Neural cell (in vitro differentiated cells): ENCODE measurements at regions not wholly inside any gene's neighbourhood (a gene's known extent, or its start where the extent isn't known, plus 50 kb on each side); places are given as distances from the start of the nearest gene placed in this dataset.

Source experiments
- H2AFZ ChIP-seq: fragments of 200-600, 300-800 bp; sonication (generic), shearing (Covaris generic); 2 replicates; pipeline ENCODE4 v1.6.0; 2014; ENCODE audit warnings: low read depth, mild to moderate bottlenecking, antibody characterized with exemption, low read length, moderate library complexity
- H3F3A ChIP-seq: fragments of 200-600 bp; shearing (Covaris generic); 2 replicates; pipeline ENCODE4 v1.6.1; 2016; ENCODE audit warnings: mild to moderate bottlenecking, moderate library complexity, mixed read lengths, antibody characterized with exemption, low read length; ENCODE audit not compliant: insufficient read depth, poor library complexity, severe bottlenecking
- H3K27ac ChIP-seq: fragments of 200-600, 300-800 bp; sonication (generic), shearing (Covaris generic); 2 replicates; pipeline ENCODE4 v1.5.1; 2014; ENCODE audit warnings: mild to moderate bottlenecking, low read length, moderate library complexity
- H3K27me3 ChIP-seq: fragments of 300-800, 200-600 bp; sonication (generic), shearing (Covaris generic); 2 replicates; pipeline ENCODE4 v1.6.0; 2014; ENCODE audit warnings: mild to moderate bottlenecking, low read depth, low read length, moderate library complexity; ENCODE audit not compliant: insufficient read depth
- H3K36me3 ChIP-seq: fragments of 300-800, 200-600 bp; sonication (generic), shearing (Covaris generic); 2 replicates; pipeline ENCODE4 v1.5.1; 2014; ENCODE audit warnings: mild to moderate bottlenecking, antibody characterized with exemption, low read length, moderate library complexity; ENCODE audit not compliant: insufficient read depth
- H3K4me2 ChIP-seq: fragments of 300-800, 200-600 bp; sonication (generic), shearing (Covaris generic); 2 replicates; pipeline ENCODE4 v1.6.0; 2014; ENCODE audit warnings: mild to moderate bottlenecking, low read length
- H3K4me3 ChIP-seq: fragments of 300-800, 200-600 bp; sonication (generic), shearing (Covaris generic); 2 replicates; pipeline ENCODE4 v1.5.1; 2014; ENCODE audit warnings: mild to moderate bottlenecking, low read length, moderate library complexity
- H3K79me2 ChIP-seq: fragments of 200-600 bp; shearing (Covaris generic); replicated peaks from 2 replicates; pipeline ENCODE4 v1.6.0; 2014; ENCODE audit warnings: mild to moderate bottlenecking, low read length, moderate library complexity; ENCODE audit not compliant: insufficient read depth
- H3K9ac ChIP-seq: fragments of 300-800, 200-600 bp; sonication (generic), shearing (Covaris generic); 2 replicates; pipeline ENCODE4 v1.6.1; 2016; ENCODE audit warnings: mild to moderate bottlenecking, low read length, mixed read lengths
- H3K9me2 ChIP-seq: fragments of 200-600 bp; shearing (Covaris generic); 2 replicates; pipeline ENCODE4 v1.6.1; 2016; ENCODE audit warnings: mild to moderate bottlenecking, low read length, mixed read lengths; ENCODE audit not compliant: insufficient read depth
- H3K9me3 ChIP-seq: fragments of 200-600, 300-800 bp; sonication (generic), shearing (Covaris generic); 2 replicates; pipeline ENCODE4 v1.6.1; 2016; ENCODE audit warnings: mild to moderate bottlenecking, mixed run types, low read length, moderate library complexity, mixed read lengths
- H4K20me1 ChIP-seq: fragments of 200-600 bp; shearing (Covaris generic); 2 replicates; pipeline ENCODE4 v1.6.1; 2016; ENCODE audit warnings: mild to moderate bottlenecking, mixed run types; ENCODE audit not compliant: insufficient read depth
- CTCF ChIP-seq: fragments of 450-650 bp; IDR thresholded peaks from 2 replicates; pipeline ENCODE4 v1.5.1; 2014; ENCODE audit warnings: antibody characterized with exemption, mild to moderate bottlenecking, moderate library complexity; ENCODE audit not compliant: poor library complexity, severe bottlenecking
- EP300 ChIP-seq: fragments of 450-650 bp; conservative IDR thresholded peaks from 2 replicates; pipeline ENCODE4 v1.6.1; 2014; ENCODE audit warnings: antibody characterized with exemption, mild to moderate bottlenecking, moderate library complexity; ENCODE audit not compliant: poor library complexity, severe bottlenecking
- EZH2 ChIP-seq: fragments of 200-600, 300-800 bp; shearing (Covaris generic), sonication (generic); IDR thresholded peaks from 2 replicates; pipeline ENCODE4 v1.6.1; 2014; ENCODE audit warnings: antibody characterized with exemption, low read length, borderline replicate concordance, mild to moderate bottlenecking; ENCODE audit not compliant: insufficient read depth, poor library complexity, severe bottlenecking
- MXI1 ChIP-seq: fragments of 450-650 bp; conservative IDR thresholded peaks from 2 replicates; pipeline ENCODE4 v1.6.1; 2014; ENCODE audit warnings: antibody characterized with exemption, mild to moderate bottlenecking; ENCODE audit not compliant: poor library complexity, severe bottlenecking
- POLR2AphosphoS5 ChIP-seq: IDR thresholded peaks from 2 replicates; pipeline ENCODE4 v1.6.1; 2012
- RAD21 ChIP-seq: fragments of 450-650 bp; conservative IDR thresholded peaks from 2 replicates; pipeline ENCODE4 v1.6.1; 2014; ENCODE audit warnings: antibody characterized with exemption, mild to moderate bottlenecking, moderate library complexity
- REST ChIP-seq: IDR thresholded peaks from 2 replicates; pipeline ENCODE4 v1.6.1; 2012; ENCODE audit warnings: borderline replicate concordance
- SMC3 ChIP-seq: fragments of 450-650 bp; conservative IDR thresholded peaks from 2 replicates; pipeline ENCODE4 v1.6.1; 2014; ENCODE audit warnings: antibody characterized with exemption, mild to moderate bottlenecking, moderate library complexity; ENCODE audit not compliant: poor library complexity
- TAF1 ChIP-seq: IDR thresholded peaks from 2 replicates; pipeline ENCODE4 v1.6.1; 2012; ENCODE audit warnings: low read depth

- no peak for TF ChIP-seq RAD21
- no peak for TF ChIP-seq SMC3
- TF ChIP-seq POLR2AphosphoS5: no peak
- TF ChIP-seq CTCF: no peak
- no peak for TF ChIP-seq MXI1
- no peak for TF ChIP-seq EP300
- TF ChIP-seq REST: no peak
- no peak for TF ChIP-seq TAF1
- no peak for TF ChIP-seq EZH2
- Histone ChIP-seq H3K4me3 (no peak overlapping the region), H3K27ac (no peak overlapping the region), H3K4me2 (no peak overlapping the region), H3F3A (no peaks in the 10 kb centered on the region), H4K20me1 (no peaks in the 10 kb centered on the region), H3K9me2 (no peaks in the 10 kb centered on the region), H2AFZ (no peak overlapping the region), H3K9ac (no peak overlapping the region), H3K9me3 (no peaks in the 10 kb centered on the region), H3K27me3 (no peaks in the 10 kb centered on the region), H3K79me2 (no peaks in the 10 kb centered on the region), H3K36me3 (no peaks in the 10 kb centered on the region)
Observed at GRCh38 chr12:58583529-58583928, 336.8 kb downstream of the LRIG3 start.

- TF ChIP-seq POLR2AphosphoS5 (no peak), SMC3 (no peak), EZH2 (no peak), EP300 (no peak), TAF1 (no peak), CTCF (no peak), RAD21 (no peak), REST (no peak), MXI1 (no peak)
- Histone ChIP-seq H3K4me2 (no peak overlapping the region), H4K20me1 (no peaks in the 10 kb centered on the region), H3K36me3 (no peaks in the 10 kb centered on the region), H3K79me2 (no peaks in the 10 kb centered on the region), H3K9me3 (no peaks in the 10 kb centered on the region), H3K9ac (no peak overlapping the region), H3K9me2 (no peaks in the 10 kb centered on the region), H3F3A (no peaks in the 10 kb centered on the region), H3K4me3 (no peak overlapping the region), H3K27me3 (no peaks in the 10 kb centered on the region), H2AFZ (no peak overlapping the region), H3K27ac (no peak overlapping the region)
Observed at GRCh38 chr12:58583940-58584339, 336.4 kb downstream of the LRIG3 start.
